GM19043 (cell line): ENCODE measurements at regions not wholly inside any gene's neighbourhood (a gene's known extent, or its start where the extent isn't known, plus 50 kb on each side); places are given as distances from the start of the nearest gene placed in this dataset.
"Not testable (repeated sequence)": the region's sequence is repeated elsewhere in the genome, so short reads cannot be mapped to it uniquely, and the experiment has no call there.

Source experiments
- ATAC-seq: cut with Tn5 transposase; IDR thresholded peaks from one replicate; pipeline ENCODE4 v1.9.1; 2021; ENCODE audit warnings: low read depth; ENCODE audit not compliant: unreplicated experiment

- ATAC-seq: no peak
These were observed 114.0 kb downstream of the SLC38A4 start for GRCh38 chr12:46711756-46712155.

DNA sequence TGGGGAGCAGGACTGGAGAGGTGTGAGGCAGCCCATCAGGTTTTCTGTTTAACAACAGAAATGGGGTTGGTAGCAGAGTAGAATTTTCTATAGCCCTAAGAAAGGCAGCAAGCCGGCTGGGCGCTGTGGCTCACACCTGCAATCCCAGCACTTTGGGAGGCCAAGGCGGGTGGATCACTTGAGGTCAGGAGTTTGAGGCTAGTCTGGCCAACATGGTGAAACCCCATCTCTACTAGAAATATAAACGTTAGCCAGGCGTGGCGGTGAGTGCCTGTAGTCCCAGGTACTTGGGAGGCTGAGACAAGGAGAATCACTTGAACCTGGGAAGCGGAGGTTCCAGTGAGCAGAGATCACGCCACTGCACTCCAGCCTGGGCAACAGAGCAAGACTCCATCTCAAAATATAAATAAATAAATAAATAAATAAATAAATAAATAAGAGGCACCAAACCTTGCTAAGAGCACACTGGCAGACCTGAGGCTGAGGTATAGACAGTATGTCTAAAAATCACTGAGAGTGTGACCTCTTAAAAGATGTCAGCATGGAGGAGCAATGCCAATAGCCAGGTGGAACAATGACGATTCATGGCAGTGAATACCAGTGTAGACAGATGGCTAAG lies 115.6 kb downstream of the SLC38A4 start:
- no peak for ATAC-seq

DNA sequence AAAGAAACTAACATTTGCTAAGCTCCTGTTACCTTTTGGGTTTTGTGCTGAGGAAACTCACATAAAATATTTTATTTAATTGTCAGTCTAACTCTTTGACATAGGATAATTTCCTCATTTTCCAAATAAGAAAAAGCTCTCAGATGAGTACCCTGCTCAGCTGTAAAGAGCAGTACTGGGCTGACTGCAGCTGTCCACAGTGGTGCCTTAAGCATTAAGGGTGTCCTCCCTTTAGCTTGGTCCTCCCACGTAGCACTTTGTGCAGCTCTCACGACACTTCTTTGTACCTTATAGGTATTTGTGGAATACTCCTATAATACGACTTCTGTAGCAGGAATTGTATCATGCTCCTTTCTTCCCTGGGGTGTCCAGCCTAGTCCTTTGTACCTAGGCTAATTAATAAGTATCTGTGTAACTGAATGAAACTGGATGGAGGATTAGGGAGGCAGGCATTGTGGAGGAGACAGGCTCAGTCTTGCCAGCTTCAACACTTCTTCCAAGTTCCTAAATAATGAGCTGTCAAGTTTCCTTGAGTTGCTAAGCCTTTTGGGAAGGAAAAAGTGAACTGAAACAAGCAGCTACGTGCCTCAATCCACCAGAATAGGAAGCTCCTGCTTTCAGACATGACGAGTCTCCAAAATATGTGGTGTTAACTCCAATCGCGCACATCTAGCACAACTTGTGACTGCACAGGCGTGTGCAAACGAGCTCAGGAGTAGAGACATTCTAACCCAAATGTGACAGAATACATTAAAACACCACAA lies 123.0 kb downstream of the SLC38A4 start:
- ATAC-seq: no peak

GRCh38 chr12:46701356-46701755 lies 124.4 kb downstream of the SLC38A4 start:
- no peak for ATAC-seq

GRCh38 chr12:46699986-46700385 lies 125.8 kb downstream of the SLC38A4 start:
- no peak for ATAC-seq

DNA sequence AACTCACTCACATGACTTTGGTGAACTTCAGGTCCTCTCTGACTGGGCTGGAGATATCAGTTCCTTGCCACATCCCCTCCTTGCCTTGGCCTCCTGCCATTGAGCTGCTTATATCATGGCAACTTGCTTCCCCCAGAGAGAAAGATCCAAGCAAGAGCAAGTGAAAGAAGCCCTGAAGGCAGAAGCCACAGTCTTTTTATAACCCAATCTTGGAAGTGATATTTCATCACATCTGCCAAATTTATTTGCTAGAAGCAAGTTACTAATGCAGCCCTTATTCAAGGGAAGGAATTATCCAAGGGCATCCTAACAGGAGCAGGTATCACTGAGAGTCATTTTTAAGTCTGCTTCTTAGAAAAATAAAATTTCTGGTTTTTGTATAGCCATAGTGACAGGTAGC lies 127.8 kb downstream of the SLC38A4 start:
- ATAC-seq: no peak

GRCh38 chr12:46693518-46693917 lies 132.3 kb downstream of the SLC38A4 start:
- no peak for ATAC-seq

GRCh38 chr12:46693034-46693433 lies 132.8 kb downstream of the SLC38A4 start:
- ATAC-seq: no peak

DNA sequence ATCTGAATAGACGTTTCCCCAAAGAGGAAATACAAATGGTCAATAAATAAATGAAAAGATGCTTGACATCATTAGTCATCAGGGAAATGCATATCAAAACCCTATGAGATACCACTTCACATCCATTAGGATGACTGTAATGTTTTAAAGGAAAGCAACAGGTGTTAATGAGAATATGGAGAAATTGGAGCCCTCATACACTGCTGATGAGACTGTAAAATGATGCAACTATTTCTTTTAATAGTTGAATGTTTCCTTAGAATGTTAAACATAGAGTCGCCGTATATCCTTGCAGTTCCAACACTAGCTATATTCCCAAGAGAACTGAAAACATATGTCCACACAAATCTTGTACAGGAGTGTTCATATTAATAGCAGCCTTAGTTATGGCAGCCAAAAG lies 133.2 kb downstream of the SLC38A4 start:
- no peak for ATAC-seq

GRCh38 chr12:46686267-46686942 lies 139.4 kb downstream of the SLC38A4 start:
- ATAC-seq: no peak

DNA sequence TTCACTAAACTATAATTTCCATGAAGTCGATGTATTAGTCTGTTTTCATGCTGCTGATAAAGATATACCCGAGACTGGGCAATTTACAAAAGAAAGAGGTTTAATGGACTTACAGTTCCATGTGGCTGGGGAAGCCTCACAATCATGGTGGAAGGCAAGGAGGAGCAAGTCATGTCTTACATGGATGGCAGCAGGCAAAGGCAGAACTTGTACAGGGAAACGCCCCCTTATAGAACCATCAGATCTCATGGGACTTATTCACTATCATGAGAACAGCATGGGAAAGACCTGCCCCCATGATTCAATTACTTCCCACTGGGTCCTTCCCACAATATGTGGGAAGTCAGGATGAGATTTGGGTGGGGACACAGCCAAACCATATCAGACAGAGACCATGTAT lies 141.6 kb downstream of the SLC38A4 start:
- not testable (repeated sequence) for ATAC-seq

GRCh38 chr12:46682148-46682547 lies 143.6 kb downstream of the SLC38A4 start:
- no peak for ATAC-seq

- no peak for ATAC-seq
These were observed 145.3 kb downstream of the SLC38A4 start for GRCh38 chr12:46680506-46680905.

GRCh38 chr12:46679754-46680153 lies 146.0 kb downstream of the SLC38A4 start:
- no peak for ATAC-seq

DNA sequence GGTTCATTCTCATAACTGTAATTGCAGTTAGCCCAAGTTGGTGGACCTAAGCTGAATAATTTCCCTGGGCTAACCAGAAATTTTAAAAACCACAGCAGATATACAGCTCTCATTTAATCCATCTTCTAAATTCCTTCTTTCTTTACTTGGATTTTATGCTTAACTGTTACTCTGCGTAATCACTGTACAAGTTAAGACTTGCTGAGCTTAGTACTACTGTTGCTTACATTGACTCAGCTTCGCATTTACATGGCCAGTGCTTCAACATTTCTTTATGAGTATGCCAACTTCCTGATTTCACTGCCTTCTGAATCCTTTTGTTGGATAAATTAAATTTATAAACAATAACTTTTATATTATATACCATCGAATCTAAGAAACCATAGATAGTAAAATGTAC lies 147.4 kb downstream of the SLC38A4 start:
- no peak for ATAC-seq

DNA sequence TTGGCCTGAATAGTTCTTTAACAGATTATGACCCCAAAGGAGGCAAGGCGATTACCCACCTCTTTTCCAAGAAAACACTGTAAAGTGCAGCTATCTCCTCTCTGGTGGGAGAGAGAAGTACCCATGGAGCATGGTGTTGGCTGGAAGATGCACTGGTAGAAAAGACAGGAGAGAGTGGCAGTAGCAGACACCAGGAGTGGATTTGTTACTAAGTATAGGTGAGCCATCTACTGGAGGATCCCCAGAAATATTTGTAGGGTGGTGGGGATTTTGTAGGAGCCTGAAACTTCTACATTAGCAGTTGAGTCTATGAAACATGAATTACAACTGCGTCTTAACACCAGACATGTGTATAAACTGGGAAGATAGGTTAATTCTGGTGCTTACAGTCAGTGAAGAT lies 148.0 kb downstream of the SLC38A4 start:
- no peak for ATAC-seq

- no peak for ATAC-seq
These were observed 148.8 kb downstream of the SLC38A4 start for GRCh38 chr12:46676797-46677520.

GRCh38 chr12:46676396-46676795 lies 149.4 kb downstream of the SLC38A4 start:
- ATAC-seq: no peak

DNA sequence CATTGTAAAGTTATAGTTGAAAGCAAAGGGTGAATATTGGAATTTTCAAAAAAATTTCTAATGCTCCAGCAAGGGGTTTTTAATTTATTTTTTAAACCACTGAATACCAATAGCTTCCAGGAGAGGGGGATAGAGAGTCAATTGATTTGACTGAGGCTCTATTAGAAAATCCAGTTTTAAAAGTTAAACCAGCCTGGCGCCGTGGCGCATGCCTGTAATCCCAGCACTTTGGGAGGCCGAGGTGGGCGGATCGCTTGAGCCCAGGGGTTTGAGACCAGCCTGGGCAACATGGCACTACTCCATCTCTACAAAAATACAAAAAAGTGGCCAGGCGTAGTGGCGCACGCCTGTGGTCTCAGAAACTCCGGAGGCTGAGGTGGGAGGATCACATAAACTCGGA lies 150.1 kb downstream of the SLC38A4 start:
- ATAC-seq: no peak

GRCh38 chr12:46674800-46675199 lies 151.0 kb downstream of the SLC38A4 start:
- no peak for ATAC-seq

DNA sequence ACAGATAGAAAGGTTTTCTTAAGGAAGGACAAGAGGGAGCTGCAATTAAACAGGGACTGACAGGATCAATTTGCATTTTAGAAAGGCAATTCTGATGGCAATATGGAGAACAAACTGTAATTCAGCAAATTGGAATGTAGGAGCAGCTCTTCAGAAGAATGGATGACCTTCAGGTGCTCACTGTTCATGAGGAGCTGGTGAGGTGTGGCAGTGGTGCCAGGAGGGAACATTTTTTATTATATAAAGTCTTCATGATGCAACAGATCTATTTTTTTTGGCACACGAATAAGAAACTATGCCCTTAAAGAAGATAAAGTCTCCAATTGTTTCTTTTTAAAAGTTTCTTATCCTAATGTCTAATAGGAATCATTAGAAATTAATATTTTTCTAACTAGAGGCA lies 151.7 kb downstream of the SLC38A4 start:
- ATAC-seq: no peak
